HG03159 (cell line): ENCODE measurements at regions not wholly inside any gene's neighbourhood (a gene's known extent, or its start where the extent isn't known, plus 50 kb on each side); places are given as distances from the start of the nearest gene placed in this dataset.
"Not testable (repeated sequence)": the region's sequence is repeated elsewhere in the genome, so short reads cannot be mapped to it uniquely, and the experiment has no call there.

ENCODE experiments used
- ATAC-seq: cut with Tn5 transposase; IDR thresholded peaks from one replicate; pipeline ENCODE4 v1.9.1; 2021; ENCODE audit warnings: mild to moderate bottlenecking, moderate library complexity; ENCODE audit not compliant: unreplicated experiment

DNA sequence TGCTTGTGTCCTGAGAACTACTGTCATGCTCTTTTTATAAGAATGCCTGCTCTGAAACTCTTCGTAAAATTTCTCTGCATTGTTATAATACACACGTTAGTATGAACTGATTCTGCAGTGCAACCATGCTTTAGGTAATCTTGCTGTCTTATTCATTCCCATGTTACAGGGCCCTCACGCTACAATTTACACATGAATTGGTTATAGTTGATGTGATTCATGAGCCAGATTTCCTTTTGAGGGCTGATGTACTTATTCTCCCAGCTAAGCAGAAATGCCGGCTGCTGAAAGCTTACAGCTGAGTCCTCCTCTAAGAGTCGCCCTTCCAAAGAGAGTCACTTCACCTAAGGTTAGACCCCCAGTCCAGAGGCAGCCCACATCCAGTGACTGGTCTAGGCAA is 233.5 kb upstream of the PCSK5 start:
- no peak for ATAC-seq

DNA sequence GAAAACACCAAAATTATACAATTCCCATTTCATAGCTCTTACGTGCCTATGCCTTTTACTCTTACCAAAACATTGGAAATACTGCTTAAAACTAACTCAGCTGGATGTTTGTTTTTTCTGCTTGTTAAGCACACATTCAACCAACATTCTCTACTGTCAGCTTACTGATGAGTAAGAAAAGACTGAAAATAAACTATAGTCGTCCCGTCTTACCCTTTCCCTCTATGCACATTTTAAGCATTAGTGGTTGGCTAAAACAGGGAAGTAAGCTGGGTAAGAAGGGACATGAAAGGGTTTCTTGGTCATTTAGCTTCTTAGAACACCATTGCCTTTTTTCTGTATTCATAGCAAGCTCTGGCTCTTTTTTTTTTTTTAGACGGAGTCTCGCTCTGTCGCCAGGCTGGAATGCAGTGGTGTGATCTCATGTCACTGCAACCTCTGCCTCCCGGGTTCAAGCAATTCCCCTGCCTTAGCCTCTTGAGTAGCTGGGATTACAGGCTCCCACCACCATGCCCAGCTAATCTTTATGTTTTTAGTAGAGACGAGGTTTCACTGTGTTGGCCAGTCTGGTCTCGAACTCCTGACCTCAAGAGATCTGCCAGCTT is 232.1 kb upstream of the PCSK5 start:
- ATAC-seq: no peak

DNA sequence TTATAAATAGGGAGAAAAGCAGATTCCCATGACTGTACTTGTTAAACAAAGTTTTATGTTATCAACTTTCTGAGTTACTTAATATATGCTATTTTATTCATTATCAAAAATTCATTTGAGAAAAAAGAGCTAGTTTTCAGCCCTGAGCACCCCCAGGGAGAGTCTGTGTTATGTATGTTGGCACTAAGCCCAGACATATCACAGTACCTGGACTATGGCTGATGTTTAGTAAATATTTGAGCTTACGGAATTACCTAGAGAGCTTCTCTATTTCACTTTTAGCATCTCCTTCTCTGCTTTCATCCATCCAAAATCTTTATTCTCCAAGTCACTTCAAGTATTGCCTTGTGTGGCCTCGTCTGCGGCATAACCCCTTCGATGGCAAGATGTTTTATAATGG is 225.9 kb upstream of the PCSK5 start:
- ATAC-seq: no peak

DNA sequence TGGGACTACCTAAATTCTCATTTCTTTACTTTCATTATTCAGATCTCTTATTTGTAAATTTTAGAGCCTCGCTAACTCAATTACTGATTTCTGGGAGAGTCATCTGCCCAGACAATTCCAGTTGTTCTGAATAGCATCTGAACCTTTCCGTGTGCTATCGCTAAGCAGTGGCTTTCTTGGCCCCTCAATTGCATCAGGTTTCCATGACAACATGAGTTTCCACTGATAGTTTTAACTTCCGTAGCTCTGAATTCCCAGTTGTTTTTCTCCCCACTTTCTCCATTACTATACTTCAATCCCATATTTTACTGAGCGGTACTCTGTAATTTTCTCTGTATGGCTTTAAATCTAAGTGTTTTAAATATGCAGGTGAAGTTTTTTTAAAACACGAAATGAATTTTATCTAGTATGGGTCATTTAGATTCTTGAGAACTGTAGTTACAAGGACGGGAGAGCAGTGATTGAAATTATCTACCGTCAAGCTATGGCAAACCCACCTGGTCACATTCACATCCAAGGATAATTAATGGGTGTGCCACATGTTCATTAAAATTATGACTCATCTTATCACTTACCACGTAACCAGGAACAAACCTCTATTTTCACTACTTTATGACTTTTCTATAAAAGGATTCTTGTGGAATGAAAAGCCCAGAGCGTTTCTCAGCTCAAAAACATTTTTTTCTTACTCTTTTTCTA is 223.5 kb upstream of the PCSK5 start:
- no peak for ATAC-seq

DNA sequence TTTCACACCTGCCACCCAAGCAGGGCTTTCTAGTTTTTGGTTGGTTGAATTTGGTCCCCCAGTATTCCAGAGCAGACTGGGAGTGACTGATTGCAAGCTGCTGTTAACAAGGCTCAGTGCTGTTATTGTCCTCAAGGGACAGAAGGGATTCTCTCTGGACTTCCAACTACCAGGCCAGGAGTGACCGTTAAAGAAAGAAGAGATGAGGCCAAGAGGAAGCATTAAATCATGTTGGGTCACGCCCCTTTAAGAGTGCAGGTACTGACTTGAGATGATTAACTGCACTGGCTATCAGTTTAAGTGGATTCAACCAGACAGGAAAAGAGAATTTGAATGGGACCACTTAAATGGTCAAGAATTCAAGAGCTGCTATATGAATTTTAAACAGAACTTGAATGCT is 220.8 kb upstream of the PCSK5 start:
- no peak for ATAC-seq

DNA sequence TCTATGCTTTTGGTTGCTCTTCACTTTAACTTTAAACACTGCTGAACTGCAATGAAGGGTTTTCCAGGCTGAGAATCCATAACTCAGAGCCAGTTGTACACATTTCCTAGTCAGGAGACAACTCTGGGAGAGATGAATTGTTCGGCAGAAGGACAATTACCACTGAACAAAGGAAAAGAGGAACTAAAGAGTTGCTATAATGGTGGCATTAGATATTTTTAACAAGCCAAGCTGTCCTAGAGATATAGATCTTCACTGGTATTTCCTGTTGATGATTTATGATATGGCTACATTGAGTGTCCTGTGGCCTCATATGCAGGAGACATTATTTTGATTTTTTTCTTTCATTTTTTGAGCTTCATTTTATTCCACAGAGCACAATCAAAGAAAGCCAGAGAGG is 219.1 kb upstream of the PCSK5 start:
- ATAC-seq: no peak

DNA sequence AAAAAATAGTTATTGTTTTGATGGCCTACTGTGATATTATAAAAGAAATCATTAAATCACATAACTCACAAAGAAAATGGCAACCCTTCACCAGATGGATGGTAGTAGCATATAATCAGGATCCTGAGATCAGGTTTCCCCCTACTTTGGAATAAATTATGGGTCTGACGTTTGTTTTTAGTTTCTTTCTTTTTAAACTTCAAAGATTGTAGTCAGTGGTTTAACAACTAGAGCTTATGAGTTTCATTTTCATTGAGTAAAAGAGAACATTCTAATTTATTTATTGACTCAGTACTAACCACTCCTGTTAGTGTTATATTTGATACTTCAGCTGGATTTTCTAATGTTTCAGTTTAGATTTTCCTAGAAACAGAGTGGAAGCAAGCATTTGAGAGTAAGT is 218.0 kb upstream of the PCSK5 start:
- ATAC-seq: no peak

DNA sequence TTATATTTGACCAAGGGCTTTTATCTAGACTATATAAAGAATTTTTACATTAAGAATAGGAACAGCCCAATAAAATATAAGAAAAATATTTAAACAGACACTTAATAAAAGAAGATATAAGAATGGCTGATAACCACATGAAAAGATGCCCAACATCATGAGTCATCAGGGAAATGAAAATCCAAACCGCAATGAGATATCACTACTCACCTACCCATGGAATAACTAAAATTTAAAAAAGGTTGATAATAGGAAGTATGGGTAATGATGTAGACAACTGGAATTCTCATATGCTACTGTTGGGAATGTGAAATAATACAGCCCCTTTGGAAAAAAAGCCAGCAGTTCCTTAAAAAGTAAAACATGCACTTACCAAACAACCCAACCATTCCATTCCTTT is 206.9 kb upstream of the PCSK5 start:
- ATAC-seq: no peak

DNA sequence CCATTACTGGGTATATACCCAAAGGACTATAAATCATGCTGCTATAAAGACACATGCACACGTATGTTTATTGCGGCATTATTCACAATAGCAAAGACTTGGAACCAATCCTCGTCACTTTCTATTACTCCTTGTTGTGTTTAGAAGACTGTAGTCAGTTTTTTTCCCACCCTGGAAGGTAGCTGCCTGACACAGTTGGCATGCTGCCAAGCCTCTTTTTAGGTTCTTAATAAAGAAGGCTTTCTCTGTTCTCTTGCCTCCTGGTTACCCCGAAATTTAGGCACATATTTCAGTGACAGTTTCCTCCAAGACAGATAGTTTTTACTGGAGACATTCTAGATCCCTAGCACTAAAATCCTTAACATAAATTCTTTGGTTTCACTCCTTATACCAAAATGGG is 205.4 kb upstream of the PCSK5 start:
- ATAC-seq: no peak

DNA sequence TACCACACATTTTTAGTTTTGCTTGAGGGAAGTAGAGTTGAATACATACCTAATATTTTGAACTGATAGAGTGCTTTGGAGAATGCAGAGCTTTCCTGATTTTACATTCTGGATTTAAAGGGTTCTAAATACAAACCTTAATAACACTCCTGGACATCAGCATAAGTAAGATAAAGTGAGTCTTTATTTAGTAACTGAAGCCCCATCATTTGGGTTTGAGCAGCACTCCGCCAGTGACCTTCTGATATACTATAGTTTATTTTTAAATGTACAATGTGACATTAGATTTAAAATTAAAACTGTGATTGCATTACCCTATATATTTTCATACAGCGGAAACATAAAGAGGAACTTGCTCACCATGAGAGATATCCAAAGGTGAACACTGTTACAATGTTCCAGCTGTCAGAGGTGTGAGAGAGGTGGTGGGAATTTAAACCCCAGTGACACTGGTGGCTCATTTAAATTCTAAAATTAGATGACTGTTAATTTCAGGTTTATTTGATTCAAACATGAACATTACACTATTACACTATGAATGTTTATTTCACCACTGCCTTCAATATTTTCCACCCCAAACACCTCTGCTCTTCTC is 203.0 kb upstream of the PCSK5 start:
- no peak for ATAC-seq

DNA sequence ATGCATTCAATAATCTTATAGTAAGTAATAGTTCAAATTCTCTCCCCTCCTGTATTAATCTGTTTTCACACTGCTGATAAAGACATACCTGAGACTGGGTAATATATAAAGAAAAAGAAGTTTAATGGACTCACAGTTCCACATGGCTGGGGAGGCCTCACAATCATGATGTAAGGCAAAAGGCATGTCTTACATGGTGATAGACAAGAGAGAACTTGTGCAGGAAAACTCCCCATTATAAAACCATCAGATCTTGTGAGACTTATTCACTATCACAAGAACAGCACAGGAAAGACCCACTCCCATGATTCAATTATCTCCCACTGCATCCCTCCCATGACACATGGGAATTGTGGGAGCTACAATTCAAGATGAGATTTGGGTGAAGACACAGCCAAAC is 199.9 kb upstream of the PCSK5 start:
- ATAC-seq: not testable (repeated sequence)

DNA sequence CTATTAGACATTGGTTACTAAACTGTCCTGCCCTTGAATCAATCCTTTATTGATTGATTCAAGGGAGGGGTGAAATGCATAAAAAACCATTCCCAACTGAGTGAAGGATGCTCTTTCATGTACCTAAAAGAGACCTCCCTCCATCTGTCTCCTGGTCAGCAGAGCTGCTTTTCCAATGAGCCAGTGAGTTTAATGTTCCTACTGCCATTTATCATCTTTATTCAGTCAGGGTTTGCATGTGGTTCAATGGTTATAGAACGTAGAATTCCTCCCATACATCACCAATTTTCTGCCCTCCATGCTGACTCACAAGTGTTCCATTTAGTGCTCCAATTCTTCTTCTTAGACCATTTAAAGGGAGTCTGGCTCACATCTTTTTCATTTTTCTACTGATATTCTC is 199.1 kb upstream of the PCSK5 start:
- no peak for ATAC-seq

DNA sequence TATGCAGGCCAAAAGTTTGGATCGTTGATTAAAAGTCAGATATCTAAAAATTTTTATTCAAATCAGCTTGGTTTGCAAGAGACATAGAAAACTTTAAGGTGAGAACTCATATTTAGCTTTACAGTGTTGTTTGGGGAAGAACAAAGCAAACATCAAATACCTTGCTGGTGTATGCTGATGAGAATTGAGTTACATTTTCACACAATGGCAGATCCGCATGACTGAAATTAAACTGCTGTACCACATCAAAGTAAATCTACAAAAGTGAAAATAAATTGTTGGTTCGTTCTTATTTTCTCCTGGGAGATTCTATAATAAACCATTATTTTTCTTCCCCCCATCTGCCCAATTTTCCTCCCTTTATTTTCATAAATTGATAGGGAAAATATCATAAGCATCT is 198.2 kb upstream of the PCSK5 start:
- no peak for ATAC-seq

DNA sequence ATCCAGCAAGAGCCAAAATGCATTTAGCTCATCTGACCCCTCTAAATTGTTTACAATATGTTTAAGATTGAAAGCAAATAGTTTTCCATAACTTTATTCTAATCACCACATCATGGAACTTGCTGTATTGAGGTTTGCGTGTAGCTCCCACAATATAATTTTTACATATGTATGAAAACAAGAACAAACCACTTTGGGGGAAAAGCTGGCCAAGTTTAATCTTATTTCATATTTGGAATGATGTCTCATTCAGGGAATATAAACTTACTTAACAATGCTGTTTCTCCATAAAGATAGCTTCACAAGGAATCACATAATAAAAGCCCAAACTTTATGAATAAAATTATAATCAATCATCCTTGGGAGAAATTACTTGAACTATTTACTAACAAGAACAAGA is 194.6 kb upstream of the PCSK5 start:
- no peak for ATAC-seq

DNA sequence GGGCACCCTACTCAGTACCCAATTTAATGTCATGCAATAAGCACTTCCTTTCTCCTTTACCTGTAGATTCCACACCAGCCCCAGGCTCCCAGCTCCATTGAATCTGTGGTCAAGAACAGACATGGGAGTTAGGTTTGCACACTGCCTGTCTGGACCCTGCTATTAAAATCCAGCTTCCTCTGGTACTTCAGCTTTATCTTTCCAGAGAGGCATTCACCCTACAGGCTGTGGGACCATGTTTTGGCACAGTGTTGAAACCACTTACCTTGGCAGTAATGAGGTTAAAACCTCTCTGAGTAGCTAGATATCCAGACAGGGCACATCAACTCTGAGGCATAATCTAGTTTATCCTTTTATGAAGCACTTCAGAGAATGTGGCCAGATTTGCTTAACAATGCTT is 191.5 kb upstream of the PCSK5 start:
- no peak for ATAC-seq

DNA sequence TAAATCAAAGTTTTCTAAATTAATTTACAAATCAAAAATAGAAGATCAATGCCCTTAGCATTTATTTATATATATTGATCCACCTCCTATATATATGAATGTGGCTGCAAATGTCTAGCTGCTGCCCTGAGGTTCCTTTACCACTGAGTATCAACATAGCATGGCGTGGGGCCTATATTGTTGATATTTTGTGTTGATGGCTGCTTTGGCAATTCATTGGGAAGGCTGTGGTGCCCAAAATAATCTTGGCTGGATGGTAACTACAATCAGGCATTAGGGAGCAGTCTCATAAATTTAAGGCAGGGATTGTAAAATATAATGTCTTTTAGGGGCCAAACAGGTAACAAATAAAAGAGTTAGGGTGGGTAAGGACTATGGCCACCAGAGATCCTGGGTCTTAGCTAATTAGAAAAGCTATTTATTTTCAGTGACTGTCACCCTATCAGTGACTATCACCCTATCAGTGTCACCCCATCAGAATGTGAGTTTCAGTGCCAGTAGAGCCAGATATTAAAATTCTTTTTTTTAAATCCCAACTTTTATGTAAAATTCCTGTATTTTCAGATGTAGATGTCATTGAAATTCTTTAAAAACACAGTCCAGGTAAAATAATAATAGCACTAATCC is 190.7 kb upstream of the PCSK5 start:
- no peak for ATAC-seq

DNA sequence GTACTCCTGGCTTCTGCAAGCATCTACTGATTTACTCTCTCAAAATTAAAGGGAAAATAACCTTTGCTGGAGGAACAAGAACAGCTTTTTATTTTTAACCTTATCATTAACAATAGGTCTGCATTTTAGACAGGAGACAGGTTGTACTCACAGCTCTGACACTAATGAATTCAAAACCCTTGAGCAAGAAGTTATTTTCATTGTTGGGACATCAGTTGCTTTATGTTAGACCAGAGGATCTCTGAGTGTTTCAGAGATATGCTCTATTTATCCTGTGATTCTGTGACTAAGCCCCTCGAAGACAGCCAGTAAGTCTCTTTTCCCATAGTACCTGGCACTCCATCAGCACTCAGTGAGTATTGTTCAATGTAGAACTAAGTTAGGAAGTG is 190.2 kb upstream of the PCSK5 start:
- ATAC-seq: no peak

DNA sequence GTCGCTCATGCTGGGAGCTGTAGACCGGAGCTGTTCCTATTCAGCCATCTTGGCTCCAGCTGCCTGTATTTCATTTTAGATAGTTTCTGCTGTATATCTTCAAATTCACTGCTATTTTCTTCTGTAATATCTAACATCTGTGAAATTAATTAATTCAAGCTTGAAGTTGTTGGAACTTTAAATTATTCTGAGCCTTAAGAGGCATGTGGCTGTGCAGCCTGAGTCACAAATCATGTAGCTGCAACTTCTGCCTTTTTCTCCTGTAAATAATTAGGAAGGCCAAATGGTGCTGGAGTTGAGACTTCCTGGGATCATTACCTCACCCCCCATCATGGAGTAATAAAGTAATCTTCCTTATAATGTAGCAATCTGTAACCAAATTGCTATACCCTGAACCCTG is 183.3 kb upstream of the PCSK5 start:
- no peak for ATAC-seq

DNA sequence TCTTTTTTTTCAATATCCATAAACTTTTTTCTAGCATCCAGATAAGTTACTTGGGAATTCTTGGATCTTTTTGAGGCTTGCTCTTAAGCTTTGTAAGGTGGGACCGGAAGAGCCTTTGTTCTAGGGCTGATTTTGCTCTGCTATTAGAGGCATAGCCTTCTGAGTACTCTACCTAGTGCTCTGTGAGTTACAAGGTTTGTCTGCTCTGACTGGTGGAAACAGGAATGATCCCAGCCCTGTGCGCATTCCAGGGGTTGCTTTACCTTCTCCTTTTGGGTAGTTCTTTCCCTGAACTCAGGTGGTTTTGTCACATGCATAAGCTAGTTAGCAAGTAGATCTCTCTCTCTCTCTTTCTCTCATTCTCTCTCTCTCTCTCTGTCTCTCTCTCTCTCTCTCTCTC is 180.8 kb upstream of the PCSK5 start:
- ATAC-seq: no peak

DNA sequence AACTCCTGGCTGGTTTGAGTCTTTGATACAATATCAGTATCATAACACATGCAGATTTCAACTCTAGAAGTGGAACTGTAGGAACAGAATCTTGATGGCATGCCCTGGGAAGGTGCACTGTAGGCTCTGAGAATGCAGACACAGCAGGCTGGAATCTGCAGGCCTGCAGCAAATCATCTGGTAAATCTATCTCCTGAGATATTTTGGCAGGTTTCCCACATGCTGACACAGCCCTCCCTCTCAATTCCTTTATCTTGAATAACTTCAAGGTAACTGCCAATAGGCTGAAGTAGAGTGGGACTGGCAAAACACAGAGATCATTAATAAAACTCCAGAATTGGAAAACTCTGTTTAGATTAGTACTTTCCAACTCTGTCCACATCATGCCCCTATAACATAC is 177.8 kb upstream of the PCSK5 start:
- no peak for ATAC-seq

DNA sequence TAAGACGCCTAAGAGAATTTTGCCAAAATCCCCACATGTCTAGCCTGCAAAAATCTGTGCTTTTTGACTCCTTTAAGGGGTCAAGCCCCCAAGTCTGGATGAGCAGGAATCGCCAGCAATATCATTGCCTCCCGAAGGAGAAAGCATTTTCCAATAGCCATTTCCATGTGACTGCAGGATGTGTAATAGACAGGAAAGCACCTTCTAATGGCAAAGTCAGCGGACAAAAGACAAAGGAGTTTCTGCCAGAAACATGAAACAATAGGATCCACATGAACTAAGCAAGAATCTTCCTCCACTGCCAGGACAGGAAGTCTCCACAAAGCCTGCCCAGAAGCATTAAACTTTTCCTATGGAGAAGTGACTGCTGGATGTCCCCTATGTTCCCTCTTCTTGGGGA is 177.1 kb upstream of the PCSK5 start:
- no peak for ATAC-seq

DNA sequence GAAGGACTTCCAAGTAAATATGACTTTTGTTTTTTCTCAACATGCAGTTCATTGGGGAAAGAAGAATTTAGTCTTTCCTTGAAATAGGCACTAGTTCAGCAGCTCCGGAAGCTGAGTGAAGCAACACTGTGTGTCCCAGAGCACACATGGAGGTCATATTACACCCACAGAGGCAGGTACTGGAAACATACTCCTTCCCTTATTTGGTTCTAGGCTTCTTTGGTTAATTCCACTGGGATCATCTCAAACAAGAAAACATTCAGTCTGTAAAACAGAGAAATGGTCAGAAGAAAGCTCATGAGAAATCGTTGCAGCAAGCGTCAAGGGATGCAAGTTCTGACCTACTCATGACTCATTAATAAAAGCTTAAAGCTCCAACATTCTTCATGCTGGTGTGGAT is 175.1 kb upstream of the PCSK5 start:
- no peak for ATAC-seq
